EH (cell line): ENCODE measurements at regions not wholly inside any gene's neighbourhood (a gene's known extent, or its start where the extent isn't known, plus 50 kb on each side); places are given as distances from the start of the nearest gene placed in this dataset.
"Not testable (repeated sequence)": the region's sequence is repeated elsewhere in the genome, so short reads cannot be mapped to it uniquely, and the experiment has no call there.

Source experiments
- DNase-seq: peaks from one replicate; pipeline ENCODE4 v3.0.0-alpha.2; 2015; ENCODE audit warnings: low read depth

DNA sequence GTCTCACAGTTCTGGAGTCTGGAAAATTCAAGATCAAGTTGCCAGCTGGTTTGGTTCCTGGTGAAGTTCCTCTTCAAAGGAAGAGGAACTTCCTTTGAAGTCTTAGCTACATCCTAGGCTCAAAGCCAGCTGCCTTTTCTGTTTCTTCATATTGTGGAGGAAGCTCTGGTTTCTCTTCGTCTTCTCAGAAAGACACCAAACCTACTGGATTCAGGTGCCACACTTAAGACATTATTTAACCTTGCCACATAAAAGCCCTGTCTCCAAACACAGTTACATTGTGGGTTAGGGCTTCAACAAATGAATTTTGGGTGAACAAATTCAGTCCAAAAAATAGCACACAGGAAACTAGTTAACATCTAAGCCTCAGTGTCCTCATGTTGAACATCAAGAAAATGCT lies 1019.8 kb downstream of the GALC start:
- no peak for DNase-seq

DNA sequence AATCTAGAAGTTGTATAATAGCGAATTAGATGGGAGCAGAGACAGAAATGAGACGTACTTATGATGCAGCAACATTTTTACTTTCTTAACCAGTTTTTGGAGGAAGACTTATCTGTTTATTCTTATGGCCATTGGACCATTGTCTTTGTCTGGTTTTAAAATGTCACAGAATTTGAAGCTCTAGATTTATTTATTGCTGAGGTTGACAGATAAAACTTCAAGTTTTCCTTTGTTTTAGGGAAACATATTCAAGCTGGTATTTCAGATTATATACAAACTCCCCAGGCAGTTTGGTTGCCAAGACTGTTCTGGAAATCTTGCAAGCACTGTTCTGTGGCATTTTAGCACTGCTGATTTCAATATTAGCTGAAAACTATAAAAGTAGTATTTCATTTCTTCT lies 1021.7 kb downstream of the GALC start:
- DNase-seq: no peak

DNA sequence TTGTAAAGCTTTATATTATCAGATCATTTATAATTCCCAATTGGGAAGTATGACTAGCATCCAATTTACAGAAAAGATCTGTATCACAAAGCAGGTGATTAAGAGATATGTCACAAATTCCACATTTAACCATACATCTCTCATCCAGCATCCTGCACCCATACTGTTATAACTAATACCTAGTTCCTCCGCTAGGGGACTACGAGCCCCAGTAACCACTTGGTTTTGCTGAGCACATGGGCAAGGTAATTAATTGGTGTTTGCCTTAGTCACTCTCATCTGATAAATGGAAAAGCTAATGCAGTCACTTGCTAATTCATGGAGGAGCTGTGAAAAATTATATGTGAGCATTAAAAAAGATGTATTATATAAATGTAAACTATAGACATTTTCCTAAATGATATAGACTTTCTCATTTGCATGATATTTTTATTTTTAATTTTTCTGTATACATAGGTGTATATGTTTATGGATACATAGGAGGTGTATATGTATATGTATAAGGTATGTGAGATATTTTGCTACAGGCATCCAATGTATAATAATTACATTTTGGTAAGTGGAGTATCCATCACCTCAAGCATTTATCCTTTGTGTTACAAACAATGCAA lies 1031.8 kb downstream of the GALC start:
- DNase-seq: peak; percentile 15

DNA sequence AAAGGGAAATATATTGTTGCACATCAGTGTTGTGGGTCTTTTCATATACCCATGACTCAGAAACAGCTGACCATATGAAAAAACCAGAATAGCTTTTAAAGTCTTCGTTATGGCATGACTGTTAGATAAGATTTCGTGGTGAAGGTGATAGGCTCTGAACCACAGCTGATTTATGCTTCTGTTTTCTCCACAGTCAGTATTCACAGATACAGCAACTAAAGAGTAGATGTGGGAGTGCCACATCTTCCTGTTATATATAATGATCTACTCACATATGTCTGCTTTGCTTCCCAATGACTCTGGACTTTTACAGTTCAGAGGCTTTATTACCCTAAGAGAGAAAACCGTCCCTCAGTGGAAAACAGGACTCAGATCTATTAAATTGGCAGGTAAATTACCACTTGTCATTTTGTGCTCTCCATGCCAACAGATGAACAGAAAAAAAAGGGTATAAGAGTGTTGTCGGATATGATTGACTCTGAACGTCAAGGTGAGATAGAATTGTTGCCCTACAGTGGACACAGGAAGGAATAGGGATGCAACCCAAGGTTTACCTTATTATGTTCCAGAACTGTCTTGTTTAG lies 1037.1 kb downstream of the GALC start:
- no peak for DNase-seq

DNA sequence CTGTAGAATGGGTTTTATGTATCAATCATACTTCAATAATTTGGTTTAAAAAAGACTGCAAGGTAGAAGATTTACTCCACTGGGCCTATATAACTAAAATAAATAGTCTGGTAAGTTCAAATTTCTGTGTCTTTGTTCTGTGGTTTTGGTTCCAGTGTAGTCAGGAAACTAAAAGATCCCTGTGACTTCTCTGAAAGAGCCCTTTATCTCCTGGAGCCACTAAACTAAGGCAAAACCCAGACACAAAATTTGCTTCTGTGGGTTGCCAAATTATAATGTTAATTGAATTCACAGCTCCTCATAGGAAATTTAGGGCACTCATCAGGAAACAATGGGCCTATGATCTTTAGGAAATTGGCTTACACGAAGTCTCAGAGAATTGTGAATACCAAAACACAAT lies 1038.4 kb downstream of the GALC start:
- DNase-seq: no peak

DNA sequence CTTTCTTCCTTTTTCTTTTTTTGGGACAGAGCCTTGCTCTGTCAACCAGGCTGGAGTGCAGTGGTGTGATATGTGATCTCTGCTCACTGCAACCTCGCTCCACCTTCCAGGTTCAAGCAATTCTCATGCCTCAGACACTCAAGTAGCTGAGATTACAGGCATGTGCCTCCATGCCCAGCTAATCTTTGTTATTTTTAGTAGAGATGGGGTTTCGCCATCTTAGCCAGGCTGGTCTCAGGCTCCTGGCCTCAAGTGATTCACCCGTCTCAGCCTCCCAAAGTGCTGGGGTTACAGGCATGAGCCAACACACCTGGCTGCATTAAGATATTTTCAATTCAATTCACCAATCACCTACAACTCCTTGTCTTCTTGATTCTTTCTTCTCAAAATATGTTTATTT lies 1046.5 kb downstream of the GALC start:
- DNase-seq: no peak

DNA sequence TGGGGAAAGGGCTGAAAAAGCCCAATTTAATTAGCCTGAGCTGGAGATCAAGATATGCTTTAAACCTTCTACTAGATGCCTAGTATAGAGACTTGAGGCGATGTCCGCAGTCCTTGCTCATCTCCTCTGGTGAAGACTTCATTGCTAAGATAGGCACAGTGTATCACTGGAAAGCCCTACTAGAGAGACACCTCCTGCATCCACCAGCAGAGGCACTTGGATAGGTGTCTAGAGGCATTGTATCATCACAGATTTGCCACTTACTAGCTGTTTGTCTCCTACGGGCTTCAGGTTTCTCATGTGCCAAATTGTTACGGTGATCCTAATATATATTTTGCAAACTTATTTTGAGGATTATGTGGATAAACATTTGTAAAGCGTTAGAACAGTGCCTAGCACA lies 1048.5 kb downstream of the GALC start:
- no peak for DNase-seq

DNA sequence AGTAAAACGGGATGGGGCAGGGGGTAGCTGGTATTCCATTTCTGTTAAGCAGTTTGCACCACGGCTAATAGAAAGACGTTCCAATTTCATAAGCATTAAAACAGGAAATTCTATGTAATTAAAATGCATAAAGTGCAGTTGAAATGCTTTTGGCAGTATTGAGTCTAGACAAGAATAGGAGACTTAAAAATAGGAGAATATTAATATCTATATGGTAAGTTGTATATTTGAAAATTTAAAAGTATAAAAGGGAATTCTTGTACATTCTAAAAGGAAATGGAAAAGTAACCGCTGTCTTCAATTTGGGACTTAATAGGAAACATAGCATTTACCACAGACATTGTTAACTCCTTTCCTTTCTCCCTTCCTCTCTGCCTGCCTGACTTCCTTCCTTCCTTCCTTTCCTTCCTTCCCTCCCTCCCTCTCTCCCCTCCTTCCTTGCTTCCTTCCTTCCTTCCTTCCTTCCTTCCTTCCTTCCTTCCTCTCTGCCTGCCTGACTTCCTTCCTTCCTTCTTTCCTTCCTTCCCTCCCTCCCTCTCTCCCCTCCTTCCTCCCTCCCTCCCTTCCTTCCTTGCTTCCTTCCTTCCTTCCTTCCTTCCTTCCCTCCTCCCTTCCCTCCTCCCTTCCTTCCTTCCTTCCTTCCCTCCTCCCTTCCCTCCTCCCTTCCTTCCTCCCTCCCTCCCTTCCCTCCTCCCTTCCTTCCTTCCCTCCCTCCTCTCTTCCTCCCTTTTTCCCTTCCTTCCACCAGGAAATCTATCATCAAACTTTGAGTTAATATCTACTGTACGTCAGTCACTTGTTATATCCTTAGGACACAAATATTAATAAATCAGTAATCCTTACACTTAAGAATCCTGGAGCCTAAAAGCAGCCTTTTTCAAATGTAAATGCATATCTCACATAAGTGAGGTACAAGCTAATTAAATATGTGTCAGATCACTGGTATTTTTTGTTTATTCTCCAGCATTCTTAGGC lies 1049.3 kb downstream of the GALC start:
- DNase-seq: no peak

DNA sequence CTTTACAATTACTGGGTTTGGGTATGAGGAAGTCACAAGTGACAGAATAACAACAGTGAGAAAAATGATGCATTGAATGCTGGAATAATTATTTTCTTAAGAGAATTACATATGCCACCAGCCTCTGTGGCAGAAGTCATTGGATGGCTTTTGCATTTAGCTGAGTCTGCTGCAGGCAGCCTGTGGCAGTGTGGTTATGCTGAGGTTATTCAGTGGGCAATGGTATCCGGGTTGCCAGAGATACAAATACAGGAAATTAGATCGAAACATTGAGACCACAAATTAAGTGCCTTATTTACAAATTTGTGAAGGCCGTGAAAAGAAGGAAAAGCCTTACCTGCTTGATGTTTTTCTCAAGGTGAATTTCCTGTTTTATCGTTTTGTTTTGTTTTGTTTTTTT lies 1050.0 kb downstream of the GALC start:
- DNase-seq: no peak

DNA sequence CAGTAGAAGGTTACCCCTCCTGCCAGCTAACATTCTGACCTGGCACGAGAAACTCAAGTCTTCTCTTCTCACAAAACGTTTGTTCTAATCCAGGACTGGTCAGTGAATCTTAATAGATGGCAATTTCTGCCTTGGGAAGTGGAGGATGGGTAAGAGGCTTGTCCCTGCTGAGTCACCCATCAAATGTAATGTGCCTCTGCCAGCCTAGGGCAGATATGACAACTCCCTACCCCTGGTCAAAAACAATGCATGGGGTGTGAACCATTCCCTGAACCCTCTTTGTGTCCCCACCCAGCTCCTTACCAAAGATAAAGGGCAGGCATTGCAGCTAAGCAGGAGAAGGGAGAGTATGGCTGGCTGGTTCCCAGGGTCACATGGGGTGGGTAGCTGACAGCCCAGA lies 1052.9 kb downstream of the GALC start:
- DNase-seq: no peak

DNA sequence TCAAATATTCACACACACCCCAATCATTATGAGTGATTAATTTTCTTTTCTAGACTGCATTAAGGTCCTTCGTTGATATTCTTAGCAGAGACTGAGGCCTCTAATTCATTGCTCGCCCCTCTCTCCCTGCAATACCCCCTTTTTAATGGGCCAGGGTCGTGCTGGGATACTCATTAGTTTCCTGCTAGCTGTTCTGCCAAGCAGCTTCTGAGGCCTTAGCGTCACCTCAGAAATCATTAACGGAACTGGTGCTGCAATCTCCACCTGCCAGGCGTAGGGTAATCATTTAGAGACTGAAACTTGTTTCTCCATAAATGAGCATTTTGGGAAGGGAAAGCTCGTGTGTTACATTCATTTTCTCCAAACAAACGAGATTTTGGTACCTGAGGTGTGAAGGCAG lies 1054.7 kb downstream of the GALC start:
- DNase-seq: no peak

DNA sequence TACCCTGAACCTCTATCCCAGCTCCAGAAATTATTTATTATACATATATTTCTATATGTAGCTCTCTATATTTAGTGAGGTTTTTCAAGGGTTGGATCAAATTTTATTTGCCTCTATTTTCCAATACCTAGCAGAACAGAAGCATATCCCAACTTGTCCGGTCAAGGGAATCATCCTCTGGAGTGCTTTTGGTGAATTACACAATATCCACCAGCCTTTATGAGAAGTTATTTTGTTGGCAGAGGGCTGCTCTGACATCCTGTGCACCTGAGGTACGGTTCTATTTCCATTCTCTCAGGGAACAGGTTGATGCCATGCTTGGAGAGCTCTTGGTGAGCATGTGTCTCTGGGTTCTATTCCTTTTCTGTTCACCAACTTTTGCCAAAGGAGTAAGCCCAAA lies 1056.4 kb downstream of the GALC start:
- no peak for DNase-seq

DNA sequence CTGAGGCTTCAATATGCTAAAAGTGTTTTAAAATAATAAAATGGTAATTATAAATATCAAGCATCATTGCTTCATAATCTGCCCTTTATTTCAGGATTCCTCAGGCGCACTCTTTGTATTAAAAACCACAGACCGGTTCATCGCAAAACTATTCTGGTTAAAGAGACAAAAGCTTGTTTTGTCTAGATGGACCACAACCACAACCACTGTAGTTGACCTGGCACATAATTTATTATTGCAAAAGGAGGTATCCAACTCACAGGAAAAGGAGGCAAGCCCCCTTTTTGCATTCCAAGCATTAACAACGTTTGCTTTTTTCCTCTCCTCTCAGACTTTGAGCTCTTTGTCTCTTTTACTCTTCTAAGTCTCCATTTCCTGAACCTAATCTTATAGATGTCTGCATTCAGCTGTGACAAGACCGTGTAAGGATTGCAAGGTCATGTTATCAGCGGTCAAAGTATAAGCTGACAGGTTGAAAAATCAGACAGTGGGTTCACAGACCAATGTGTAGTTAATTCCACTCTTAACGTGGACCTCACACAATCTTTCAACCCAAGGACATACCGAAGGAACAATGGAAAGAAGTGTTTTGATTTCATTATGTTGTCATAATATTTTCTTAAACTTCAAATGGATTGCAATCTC lies 1057.6 kb downstream of the GALC start:
- DNase-seq: peak; percentile 0

DNA sequence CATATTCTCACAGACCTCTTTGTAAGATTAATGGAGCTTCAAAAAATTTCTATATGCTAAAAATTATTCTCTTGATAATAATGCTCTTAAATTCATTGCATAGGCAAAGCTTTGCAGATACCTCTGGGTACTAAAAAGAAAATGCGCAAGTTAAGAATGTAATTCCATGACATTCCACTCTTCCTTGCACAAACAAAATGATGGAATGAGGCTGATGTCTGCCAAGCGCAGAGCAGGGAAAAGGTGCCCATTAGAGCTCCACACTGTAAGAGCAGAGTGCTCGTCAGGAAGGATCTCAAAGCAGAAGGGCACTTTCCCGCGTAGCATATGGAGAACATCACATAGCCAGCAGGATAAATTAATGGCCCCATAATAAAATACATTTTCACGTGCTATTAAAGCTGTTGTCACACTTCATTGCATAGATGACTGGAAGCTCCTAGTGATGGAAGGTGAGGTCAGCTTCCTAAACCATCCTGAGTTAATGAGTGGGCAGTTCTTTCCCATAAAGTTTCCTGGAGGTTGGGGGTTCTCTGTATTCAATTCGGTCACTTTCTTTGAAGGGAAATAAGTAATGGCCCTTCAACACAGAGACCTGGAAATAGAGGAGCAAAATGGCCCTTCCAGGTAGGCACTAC lies 1058.9 kb downstream of the GALC start:
- DNase-seq: no peak

DNA sequence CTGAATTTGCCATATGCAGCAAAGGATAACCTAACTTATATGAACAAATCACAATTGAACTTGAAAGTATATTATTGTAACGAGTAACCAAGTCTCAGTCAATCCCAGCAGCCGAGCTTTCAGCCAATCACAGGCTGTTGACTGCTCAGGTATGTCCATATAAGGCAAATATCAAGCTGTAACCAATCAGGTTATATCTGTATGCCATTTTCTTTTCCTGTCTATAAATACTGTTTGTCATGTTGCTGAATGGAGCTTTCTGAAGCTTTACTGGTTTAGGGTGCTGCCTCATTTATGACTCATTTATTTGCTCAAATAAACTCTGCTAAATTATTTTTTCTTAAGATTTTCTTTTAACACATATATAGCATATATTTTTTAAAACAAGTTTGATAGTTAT lies 1059.5 kb downstream of the GALC start:
- DNase-seq: no peak

DNA sequence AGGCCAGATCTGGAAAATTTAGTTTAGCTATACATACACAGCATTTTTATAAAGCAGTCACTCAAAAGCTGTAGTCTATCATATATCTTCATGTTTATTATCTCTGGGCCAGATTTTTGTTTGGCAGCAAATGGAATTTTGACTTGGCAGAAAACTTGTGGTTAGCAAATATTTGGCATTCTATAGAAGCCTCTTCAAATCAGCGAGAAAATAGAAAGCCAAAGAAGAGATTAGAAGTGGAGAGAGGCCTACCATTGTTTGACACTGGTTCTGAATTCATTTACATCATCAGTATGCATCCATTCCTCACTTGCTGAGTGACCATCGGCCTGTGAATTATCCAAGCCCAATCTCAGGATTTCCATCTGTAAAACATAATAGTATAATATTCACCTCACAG lies 1077.6 kb downstream of the GALC start:
- DNase-seq: peak; percentile 14

DNA sequence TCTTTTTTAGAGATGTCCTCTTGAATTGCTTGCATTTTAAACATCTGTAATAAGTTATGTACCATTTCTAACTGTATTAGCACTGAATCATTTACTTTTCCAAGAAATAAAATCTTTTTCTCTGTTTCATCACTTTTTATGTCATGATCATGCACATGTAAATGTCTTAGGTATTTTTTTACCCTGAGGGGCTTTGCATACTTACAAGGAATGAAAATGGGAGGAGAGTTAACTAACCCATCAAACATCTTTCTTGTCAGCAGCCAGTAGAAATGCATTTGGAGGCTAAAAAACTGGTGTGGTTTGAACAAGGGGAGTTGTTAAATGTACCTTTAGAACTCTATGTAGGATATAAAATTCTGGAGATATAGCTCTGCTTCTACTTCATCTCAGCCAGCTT lies 1080.3 kb downstream of the GALC start:
- peak; percentile 15 for DNase-seq

DNA sequence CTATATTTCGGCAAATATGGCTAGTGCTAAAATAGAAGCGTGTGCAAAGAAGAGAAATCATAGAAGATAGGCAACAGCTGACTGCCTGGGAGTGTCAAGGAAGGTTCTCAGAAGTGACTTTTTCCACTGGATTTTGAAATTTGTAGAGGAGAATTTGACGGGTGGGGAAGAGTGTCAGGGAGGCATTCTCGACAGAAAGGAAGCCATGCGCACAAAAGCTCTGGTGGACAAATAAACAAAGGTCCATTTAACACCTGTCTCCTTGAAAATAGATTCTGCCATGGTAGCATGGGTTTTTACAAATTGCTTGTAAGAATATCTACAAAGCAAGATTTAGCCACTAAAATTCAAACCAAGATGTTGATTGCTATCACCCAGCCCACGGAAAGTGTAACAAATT lies 1081.5 kb downstream of the GALC start:
- DNase-seq: no peak

DNA sequence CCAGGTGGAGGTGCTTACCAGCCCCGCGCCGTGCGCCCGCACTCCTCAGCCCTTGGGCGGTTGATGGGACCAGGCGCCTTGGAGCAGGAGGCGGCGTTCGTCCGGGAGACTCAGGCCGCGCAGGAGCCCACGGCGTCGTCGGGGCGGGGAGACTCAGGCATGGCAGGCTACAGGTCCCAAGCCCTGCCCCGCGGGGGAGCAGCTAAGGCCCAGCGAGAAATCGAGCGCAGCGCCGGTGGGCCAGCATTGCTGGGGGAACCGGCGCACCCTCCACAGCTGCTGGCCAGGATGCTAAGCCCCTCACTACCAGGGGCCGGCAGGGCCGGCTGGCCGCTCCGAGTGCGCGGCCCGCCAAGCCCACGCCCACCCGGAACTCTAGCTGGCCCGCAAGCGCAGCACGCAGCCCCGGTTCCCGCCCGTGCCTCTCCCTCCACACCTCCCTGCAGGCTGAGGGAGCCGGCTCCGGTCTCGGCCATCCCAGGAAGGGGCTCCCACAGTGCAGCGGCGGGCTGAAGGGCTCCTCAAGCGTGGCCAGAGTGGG lies 1087.5 kb downstream of the GALC start:
- DNase-seq: not testable (repeated sequence)

DNA sequence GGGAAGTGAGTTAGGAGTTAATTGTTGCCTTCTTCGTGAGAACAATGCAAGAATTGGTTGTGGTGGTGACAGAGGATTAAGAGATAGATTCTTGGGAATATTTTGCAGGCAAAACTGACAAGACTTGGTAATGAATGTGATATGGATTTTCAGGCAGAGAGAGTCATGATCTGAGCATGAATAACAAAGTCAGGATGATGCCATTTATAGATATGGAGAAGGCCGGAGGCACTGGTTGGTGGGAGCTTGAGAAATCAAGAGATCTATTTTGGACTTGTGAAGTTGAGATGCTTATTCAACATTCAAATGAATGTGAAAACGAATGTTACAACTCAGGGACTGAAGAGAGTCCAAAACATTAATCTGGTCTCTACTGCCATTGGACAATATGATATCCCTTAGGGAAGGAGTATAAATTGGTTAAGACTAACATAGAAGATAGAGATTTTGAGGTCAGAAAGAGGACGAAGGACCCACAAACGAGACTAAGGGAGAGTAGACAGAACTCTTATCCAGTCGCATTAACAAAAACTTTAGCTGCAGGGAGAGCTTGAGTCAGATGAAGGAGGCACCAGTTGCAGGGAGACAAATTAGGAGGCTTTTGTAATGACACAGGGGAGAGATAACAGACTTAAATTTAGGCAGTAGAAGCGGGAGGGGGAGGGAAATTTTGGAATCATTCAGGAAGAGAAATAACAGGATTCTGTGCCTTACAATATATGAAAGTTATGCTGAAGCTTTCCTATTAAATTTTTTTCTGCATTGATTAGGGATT lies 1090.6 kb downstream of the GALC start:
- peak; percentile 13 for DNase-seq
